NCI-H1092 (cell line): ENCODE measurements at regions not wholly inside any gene's neighbourhood (a gene's known extent, or its start where the extent isn't known, plus 50 kb on each side); places are given as distances from the start of the nearest gene placed in this dataset.
"Not testable (repeated sequence)": the region's sequence is repeated elsewhere in the genome, so short reads cannot be mapped to it uniquely, and the experiment has no call there.

ENCODE experiments used
- DNase-seq: peaks from one replicate; lab custom pipeline; 2025; lab: John Stamatoyannopoulos, UW

- DNase-seq, result no peak
These were observed 50.0 kb upstream of the TSC22D2 start for GRCh38 chr3:150357923-150358607.

- no peak for DNase-seq
These were observed 51.0 kb upstream of the TSC22D2 start for GRCh38 chr3:150357140-150357539.

GRCh38 chr3:150355574-150355973 is 52.5 kb upstream of the TSC22D2 start:
- DNase-seq, result no peak

GRCh38 chr3:150352931-150353330 is 55.2 kb upstream of the TSC22D2 start:
- DNase-seq, result no peak

GRCh38 chr3:150351398-150351797 is 56.7 kb upstream of the TSC22D2 start:
- no peak for DNase-seq

- DNase-seq, result no peak
These were observed 58.6 kb upstream of the TSC22D2 start for GRCh38 chr3:150349314-150350097.

- DNase-seq, result no peak
These were observed 59.6 kb upstream of the TSC22D2 start for GRCh38 chr3:150348500-150348899.

GRCh38 chr3:150346981-150347863 is 60.9 kb upstream of the TSC22D2 start:
- DNase-seq, result no peak

GRCh38 chr3:150346266-150346665 is 61.8 kb upstream of the TSC22D2 start:
- DNase-seq, result no peak

- no peak for DNase-seq
These were observed 63.0 kb upstream of the TSC22D2 start for GRCh38 chr3:150345021-150345538.

- DNase-seq, result no peak
These were observed 63.9 kb upstream of the TSC22D2 start for GRCh38 chr3:150344079-150344759.

- DNase-seq, result no peak
These were observed 65.1 kb upstream of the TSC22D2 start for GRCh38 chr3:150342896-150343467.

- DNase-seq, result no peak
These were observed 66.2 kb upstream of the TSC22D2 start for GRCh38 chr3:150341891-150342290.

- DNase-seq, result not testable (repeated sequence)
These were observed 71.7 kb upstream of the TSC22D2 start for GRCh38 chr3:150336363-150336762.

- DNase-seq, result no peak
These were observed 72.5 kb upstream of the TSC22D2 start for GRCh38 chr3:150335631-150336030.

- DNase-seq, result no peak
These were observed 73.1 kb upstream of the TSC22D2 start for GRCh38 chr3:150334974-150335373.

- no peak for DNase-seq
These were observed 74.6 kb upstream of the TSC22D2 start for GRCh38 chr3:150333477-150333876.

- no peak for DNase-seq
These were observed 76.0 kb upstream of the TSC22D2 start for GRCh38 chr3:150331978-150332568.

GRCh38 chr3:150330872-150331271 is 77.2 kb upstream of the TSC22D2 start:
- no peak for DNase-seq

GRCh38 chr3:150330174-150330573 is 77.9 kb upstream of the TSC22D2 start:
- DNase-seq, result no peak

GRCh38 chr3:150329408-150329807 is 78.7 kb upstream of the TSC22D2 start:
- no peak for DNase-seq
